ENCODE measurements at regions not wholly inside any gene's neighbourhood (a gene's known extent, or its start where the extent isn't known, plus 50 kb on each side); places are given as distances from the start of the nearest gene placed in this dataset.

DNA sequence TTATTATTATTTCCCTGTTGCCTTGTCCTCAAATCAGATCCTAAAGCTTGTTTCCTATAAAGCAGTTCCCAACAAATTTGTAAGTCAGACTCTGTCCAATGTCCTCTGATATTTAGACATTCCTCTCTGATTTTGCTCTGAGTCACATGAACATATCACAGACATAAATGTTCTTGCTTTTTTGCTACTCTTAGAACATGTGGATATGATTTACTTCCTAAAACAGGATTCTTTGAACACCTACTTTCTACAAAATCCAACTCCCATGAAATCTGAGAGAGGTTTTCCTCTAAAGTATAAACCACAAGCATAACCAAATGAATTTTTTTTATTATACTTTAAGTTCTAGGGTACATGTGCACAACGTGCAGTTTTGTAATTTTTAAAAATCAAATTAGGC, 181.3 kb upstream of the SLC38A2 start:
- Histone ChIP-seq H3K4me3 (ENCODE audit: insufficient read length, low read depth) (no peak overlapping the region), H3K4me1 (ENCODE audit: insufficient read depth, insufficient read length) (no peaks in the 10 kb centered on the region), H3K9me3 (ENCODE audit: insufficient read depth, low read length) (no peaks in the 10 kb centered on the region), H3K36me3 (ENCODE audit: insufficient read depth, insufficient read length, low read length) (no peaks in the 10 kb centered on the region), H3K27me3 (ENCODE audit: insufficient read depth, insufficient read length) (no peaks in the 10 kb centered on the region), H3K9ac (ENCODE audit: insufficient read length, low read depth) (no peak overlapping the region)
- TF ChIP-seq YY1 (IDR thresholded peaks at IDR 0.05; ENCODE audit: insufficient read depth, insufficient read length) (no peak), SUZ12 (IDR thresholded peaks at IDR 0.05; ENCODE audit: extremely low read depth, insufficient read depth, insufficient read length) (no peak), ZNF274 (IDR thresholded peaks at IDR 0.05; ENCODE audit: low read depth, low read length) (no peak)
- DNase-seq (ENCODE audit: low read depth, low spot score) = no peak

DNA sequence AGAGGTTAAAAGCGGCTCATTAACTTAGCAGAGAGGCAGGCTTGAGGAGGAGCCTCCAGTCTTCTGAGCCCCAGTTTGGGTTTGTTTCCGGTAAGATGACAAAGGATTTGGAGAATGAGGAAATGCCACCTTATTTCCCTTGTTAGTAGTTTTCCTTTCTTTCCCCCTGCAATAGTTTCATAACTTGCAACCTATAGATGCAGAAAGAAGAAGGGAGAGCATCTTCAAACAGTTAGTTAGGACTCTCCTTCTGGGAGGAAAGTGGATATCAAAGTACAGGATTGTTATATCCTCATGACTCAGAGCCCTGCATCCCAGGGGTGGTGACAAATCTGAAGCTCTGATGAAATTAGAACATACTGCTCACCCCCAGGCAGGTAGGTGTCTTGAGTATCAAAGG, 180.7 kb upstream of the SLC38A2 start:
- Histone ChIP-seq H3K36me3 (ENCODE audit: insufficient read depth, insufficient read length, low read length) (no peaks in the 10 kb centered on the region), H3K4me3 (ENCODE audit: insufficient read length, low read depth) (no peak overlapping the region), H3K9ac (ENCODE audit: insufficient read length, low read depth) (no peak overlapping the region), H3K9me3 (ENCODE audit: insufficient read depth, low read length) (no peaks in the 10 kb centered on the region), H3K4me1 (ENCODE audit: insufficient read depth, insufficient read length) (no peaks in the 10 kb centered on the region), H3K27me3 (ENCODE audit: insufficient read depth, insufficient read length) (no peaks in the 10 kb centered on the region)
- TF ChIP-seq ZNF274 (IDR thresholded peaks at IDR 0.05; ENCODE audit: low read depth, low read length) (no peak), YY1 (IDR thresholded peaks at IDR 0.05; ENCODE audit: insufficient read depth, insufficient read length) (no peak), SUZ12 (IDR thresholded peaks at IDR 0.05; ENCODE audit: extremely low read depth, insufficient read depth, insufficient read length) (no peak)
- DNase-seq (ENCODE audit: low read depth, low spot score) = no peak

DNA sequence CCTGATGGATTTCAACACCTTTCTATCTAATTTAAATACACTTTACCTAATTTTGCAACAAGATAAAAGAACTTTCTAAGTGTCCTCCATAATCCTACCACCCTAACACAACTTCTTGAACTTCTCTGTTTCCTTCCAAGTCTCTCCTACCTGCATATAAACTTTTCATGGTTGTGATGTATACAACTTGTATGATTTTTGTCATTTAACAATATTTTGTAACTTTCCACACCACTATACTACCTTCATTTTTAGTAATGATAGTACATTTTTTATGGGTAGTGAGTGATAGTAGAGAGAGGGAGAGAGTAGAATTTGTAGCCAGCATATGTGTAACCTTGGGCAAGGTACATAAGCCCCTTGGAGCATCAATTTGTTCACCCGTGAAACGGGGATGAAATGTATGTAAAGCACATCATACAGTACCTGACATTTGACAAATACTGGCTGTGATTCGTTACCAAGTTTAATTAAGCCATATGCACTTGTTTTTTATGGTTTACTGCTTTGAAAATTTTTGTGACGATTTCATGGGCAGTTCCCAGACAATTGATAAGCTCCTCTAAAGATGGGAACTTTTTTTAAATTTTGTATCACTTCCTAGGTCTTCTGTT, 177.8 kb upstream of the SLC38A2 start:
- H3K9me3 ChIP-seq (ENCODE audit: insufficient read depth, low read length) = peaks cover 14% of the 10 kb centered on the region; the same call in 1 of the 2 replicates
- TF ChIP-seq SUZ12 (IDR thresholded peaks at IDR 0.05; ENCODE audit: extremely low read depth, insufficient read depth, insufficient read length) = no peak
- no peak for TF ChIP-seq ZNF274 (IDR thresholded peaks at IDR 0.05; ENCODE audit: low read depth, low read length)
- no peaks in the 10 kb centered on the region for H3K36me3 ChIP-seq (ENCODE audit: insufficient read depth, insufficient read length, low read length)
- DNase-seq (ENCODE audit: low read depth, low spot score) = no peak
- no peak overlapping the region for H3K4me3 ChIP-seq (ENCODE audit: insufficient read length, low read depth)
- H3K27me3 ChIP-seq (ENCODE audit: insufficient read depth, insufficient read length) = no peaks in the 10 kb centered on the region
- H3K9ac ChIP-seq (ENCODE audit: insufficient read length, low read depth) = no peak overlapping the region
- H3K4me1 ChIP-seq (ENCODE audit: insufficient read depth, insufficient read length) = no peaks in the 10 kb centered on the region

DNA sequence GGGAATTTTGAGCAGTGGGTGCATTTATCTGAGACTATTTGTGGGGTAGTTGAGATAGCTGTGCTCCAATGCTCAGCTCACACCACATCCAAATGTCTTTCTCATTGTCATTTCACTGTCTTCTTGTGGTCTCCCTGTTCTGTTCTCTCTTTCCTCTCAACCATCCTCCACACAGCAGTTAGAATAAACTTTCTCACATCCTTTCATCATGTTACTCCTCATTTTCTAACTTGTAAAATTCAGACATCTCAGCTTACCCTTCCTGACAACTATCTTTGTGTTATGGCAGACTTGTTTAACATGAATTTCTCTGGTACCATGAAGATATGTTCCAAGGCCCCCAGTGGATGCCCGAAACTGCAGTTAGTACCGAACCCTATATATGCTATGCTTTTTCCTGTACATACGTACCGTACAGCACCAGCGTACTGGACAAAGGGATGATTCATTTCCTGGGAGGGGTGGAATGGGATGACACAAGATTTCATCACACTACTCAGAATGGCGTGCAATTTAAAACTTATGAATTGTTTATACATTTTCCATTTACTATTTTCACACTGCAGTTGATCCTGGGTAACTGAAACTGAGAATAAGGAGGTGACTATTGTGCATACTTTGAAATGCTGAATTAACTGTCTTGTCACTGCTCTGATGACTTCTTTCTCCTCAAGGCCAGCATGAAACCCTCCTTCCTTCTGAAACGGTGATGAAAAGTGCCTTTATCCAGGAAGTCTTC, 177.1 kb upstream of the SLC38A2 start:
- no peak overlapping the region for H3K9ac ChIP-seq (ENCODE audit: insufficient read length, low read depth)
- no peak for DNase-seq (ENCODE audit: low read depth, low spot score)
- no peaks in the 10 kb centered on the region for H3K4me1 ChIP-seq (ENCODE audit: insufficient read depth, insufficient read length)
- H3K27me3 ChIP-seq (ENCODE audit: insufficient read depth, insufficient read length) = no peaks in the 10 kb centered on the region
- TF ChIP-seq YY1 (IDR thresholded peaks at IDR 0.05; ENCODE audit: insufficient read depth, insufficient read length) = no peak
- TF ChIP-seq ZNF274 (IDR thresholded peaks at IDR 0.05; ENCODE audit: low read depth, low read length) = no peak
- no peak for TF ChIP-seq SUZ12 (IDR thresholded peaks at IDR 0.05; ENCODE audit: extremely low read depth, insufficient read depth, insufficient read length)
- peaks cover 21% of the 10 kb centered on the region; the same call in 1 of the 2 replicates for H3K9me3 ChIP-seq (ENCODE audit: insufficient read depth, low read length)
- no peaks in the 10 kb centered on the region for H3K36me3 ChIP-seq (ENCODE audit: insufficient read depth, insufficient read length, low read length)
- no peak overlapping the region for H3K4me3 ChIP-seq (ENCODE audit: insufficient read length, low read depth)

DNA sequence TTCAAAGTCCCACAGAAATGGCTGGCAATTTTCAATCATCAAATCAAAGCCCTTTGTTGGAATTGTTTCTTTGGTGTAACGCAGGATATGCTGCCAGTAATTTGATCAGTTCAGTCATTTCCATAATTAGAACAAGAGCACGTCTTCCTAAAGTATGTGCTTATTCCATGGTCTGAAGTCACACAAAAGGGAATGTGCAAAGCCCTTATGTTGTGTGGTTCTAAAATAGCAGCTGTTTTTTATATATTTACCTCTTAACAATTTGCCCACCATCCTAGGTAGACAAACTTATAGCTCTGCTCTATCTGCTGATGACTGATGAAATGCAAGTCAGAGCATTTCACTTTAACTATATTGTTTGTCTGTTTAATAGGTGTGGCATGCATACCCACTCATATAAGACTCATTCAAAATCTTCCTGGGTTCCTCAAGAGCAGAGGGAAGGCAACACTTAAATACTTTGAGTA, 176.1 kb upstream of the SLC38A2 start:
- Histone ChIP-seq H3K36me3 (ENCODE audit: insufficient read depth, insufficient read length, low read length) (no peaks in the 10 kb centered on the region), H3K4me1 (ENCODE audit: insufficient read depth, insufficient read length) (no peaks in the 10 kb centered on the region), H3K4me3 (ENCODE audit: insufficient read length, low read depth) (no peak overlapping the region), H3K27me3 (ENCODE audit: insufficient read depth, insufficient read length) (no peaks in the 10 kb centered on the region), H3K9ac (ENCODE audit: insufficient read length, low read depth) (no peak overlapping the region), H3K9me3 (ENCODE audit: insufficient read depth, low read length) (peaks cover 23% of the 10 kb centered on the region; the same call in 1 of the 2 replicates)
- no peak for TF ChIP-seq SUZ12 (IDR thresholded peaks at IDR 0.05; ENCODE audit: extremely low read depth, insufficient read depth, insufficient read length)
- TF ChIP-seq ZNF274 (IDR thresholded peaks at IDR 0.05; ENCODE audit: low read depth, low read length) = no peak
- TF ChIP-seq YY1 (IDR thresholded peaks at IDR 0.05; ENCODE audit: insufficient read depth, insufficient read length) = no peak
- no peak for DNase-seq (ENCODE audit: low read depth, low spot score)

DNA sequence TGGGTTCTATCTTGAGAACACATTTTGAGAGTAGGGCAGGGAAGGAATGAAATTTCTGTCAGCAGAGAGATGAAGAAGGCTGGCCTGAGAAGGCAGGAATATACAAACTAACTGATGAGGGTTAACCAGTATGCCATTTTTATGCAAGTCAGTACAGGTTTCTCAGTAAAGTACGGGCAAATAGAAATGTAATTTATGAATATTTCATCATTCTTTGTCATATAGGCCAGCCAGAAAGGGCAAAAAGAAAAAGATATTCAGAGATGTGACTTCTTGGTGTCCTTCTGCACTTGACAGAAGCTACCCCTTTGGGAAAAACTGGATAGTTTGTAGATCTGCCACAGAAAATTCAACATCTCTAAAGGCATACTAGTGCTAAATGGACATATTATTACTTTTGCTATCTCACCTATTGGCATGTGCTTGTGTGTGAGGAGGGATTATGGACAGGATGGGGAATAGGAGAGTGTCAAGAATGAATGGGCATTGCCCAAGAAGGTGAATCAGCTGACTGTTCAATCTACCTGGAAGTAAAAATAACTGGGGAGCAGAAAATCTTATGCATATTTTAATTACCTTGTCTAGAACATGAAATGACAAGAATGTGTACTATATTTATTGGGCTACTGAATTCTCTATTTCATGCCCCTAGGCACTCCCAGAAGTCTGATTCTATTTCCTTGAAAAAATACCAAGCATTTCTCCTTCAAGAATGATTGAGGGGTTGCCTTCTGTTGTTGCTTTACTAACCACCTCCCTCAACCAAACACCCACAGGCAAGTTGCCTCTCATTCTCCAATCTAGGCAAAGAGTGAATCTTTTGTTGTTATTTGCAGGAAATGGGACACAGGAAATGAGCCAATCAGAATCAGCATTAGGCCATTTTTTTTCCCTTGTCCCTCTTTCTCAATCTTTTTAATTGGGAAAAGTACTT, 175.1 kb upstream of the SLC38A2 start:
- no peaks in the 10 kb centered on the region for H3K4me1 ChIP-seq (ENCODE audit: insufficient read depth, insufficient read length)
- DNase-seq (ENCODE audit: low read depth, low spot score) = no peak

More for the DNA sequence above, 175.1 kb upstream of the SLC38A2 start:
- Histone ChIP-seq H3K4me3 (ENCODE audit: insufficient read length, low read depth) (no peak overlapping the region), H3K9me3 (ENCODE audit: insufficient read depth, low read length) (peaks cover 23% of the 10 kb centered on the region; the same call in 1 of the 2 replicates), H3K9ac (ENCODE audit: insufficient read length, low read depth) (no peak overlapping the region), H3K27me3 (ENCODE audit: insufficient read depth, insufficient read length) (no peaks in the 10 kb centered on the region), H3K36me3 (ENCODE audit: insufficient read depth, insufficient read length, low read length) (no peaks in the 10 kb centered on the region)
- TF ChIP-seq SUZ12 (IDR thresholded peaks at IDR 0.05; ENCODE audit: extremely low read depth, insufficient read depth, insufficient read length) (no peak), ZNF274 (IDR thresholded peaks at IDR 0.05; ENCODE audit: low read depth, low read length) (no peak), YY1 (IDR thresholded peaks at IDR 0.05; ENCODE audit: insufficient read depth, insufficient read length) (no peak)

Measured in NT2/D1 (cell line).